ENCODE measurements at regions not wholly inside any gene's neighbourhood (a gene's known extent, or its start where the extent isn't known, plus 50 kb on each side); places are given as distances from the start of the nearest gene placed in this dataset.

DNA sequence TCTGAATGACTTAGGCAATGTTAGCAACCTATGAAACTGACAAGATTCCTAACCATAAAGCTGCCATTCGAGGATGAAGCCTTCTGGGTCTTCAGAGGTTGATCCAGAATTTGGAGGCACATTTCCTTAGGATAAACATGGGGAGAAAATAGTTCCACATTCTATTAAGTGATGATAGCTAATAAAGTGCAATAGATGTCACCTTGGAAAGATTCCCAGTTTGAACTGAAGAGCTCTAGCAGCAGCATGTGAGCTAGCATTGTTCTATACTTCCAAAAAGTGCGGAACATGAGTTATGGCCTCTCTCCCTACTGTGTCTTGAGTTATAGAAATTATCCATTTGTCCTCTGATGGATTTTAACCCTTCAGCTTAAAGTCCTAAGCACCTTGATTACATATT lies 991.4 kb upstream of the SLIT2 start (continued):
- TF ChIP-seq, protein P1, sequence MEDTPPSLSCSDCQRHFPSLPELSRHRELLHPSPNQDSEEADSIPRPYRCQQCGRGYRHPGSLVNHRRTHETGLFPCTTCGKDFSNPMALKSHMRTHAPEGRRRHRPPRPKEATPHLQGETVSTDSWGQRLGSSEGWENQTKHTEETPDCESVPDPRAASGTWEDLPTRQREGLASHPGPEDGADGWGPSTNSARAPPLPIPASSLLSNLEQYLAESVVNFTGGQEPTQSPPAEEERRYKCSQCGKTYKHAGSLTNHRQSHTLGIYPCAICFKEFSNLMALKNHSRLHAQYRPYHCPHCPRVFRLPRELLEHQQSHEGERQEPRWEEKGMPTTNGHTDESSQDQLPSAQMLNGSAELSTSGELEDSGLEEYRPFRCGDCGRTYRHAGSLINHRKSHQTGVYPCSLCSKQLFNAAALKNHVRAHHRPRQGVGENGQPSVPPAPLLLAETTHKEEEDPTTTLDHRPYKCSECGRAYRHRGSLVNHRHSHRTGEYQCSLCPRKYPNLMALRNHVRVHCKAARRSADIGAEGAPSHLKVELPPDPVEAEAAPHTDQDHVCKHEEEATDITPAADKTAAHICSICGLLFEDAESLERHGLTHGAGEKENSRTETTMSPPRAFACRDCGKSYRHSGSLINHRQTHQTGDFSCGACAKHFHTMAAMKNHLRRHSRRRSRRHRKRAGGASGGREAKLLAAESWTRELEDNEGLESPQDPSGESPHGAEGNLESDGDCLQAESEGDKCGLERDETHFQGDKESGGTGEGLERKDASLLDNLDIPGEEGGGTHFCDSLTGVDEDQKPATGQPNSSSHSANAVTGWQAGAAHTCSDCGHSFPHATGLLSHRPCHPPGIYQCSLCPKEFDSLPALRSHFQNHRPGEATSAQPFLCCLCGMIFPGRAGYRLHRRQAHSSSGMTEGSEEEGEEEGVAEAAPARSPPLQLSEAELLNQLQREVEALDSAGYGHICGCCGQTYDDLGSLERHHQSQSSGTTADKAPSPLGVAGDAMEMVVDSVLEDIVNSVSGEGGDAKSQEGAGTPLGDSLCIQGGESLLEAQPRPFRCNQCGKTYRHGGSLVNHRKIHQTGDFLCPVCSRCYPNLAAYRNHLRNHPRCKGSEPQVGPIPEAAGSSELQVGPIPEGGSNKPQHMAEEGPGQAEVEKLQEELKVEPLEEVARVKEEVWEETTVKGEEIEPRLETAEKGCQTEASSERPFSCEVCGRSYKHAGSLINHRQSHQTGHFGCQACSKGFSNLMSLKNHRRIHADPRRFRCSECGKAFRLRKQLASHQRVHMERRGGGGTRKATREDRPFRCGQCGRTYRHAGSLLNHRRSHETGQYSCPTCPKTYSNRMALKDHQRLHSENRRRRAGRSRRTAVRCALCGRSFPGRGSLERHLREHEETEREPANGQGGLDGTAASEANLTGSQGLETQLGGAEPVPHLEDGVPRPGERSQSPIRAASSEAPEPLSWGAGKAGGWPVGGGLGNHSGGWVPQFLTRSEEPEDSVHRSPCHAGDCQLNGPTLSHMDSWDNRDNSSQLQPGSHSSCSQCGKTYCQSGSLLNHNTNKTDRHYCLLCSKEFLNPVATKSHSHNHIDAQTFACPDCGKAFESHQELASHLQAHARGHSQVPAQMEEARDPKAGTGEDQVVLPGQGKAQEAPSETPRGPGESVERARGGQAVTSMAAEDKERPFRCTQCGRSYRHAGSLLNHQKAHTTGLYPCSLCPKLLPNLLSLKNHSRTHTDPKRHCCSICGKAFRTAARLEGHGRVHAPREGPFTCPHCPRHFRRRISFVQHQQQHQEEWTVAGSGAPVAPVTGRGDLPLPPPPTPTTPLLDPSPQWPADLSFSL (CRISPR knock-in tag; IDR thresholded peaks at IDR 0.05), result no peak

DNA sequence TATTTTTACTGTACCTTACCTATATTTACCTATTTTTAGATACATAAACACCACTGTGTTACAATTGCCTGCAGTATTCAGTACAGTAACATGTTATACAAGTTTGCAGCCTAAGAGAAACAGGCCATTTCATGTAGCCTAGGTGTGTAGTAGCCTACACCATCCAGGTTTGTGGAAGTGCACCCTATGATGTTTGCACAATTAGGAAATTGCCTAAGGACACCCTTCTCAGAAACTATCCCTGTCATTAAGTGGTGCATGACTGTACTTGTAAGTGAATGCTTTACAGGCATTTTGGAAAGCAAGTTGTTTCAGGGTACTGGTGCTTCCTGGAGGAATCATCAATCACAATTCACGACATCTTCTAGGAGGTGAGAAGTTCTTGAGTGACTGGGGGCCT lies 991.8 kb upstream of the SLIT2 start:
- BruUV-seq (replicated peaks), result no TSS peak
- 0% methylated on average over 1 of the region's 1 CpG for whole genome bisulfite sequencing (ENCODE audit: low lambda C conversion rate)
- Histone ChIP-seq H3K36me3 (replicated peaks in 1 of 2; ENCODE audit: control insufficient read depth in 1 of 2, insufficient read depth in 2 of 2, low read length in 2 of 2) (no peaks in the 10 kb centered on the region), H4K20me1 (ENCODE audit: insufficient read depth, low read length) (no peaks in the 10 kb centered on the region), H3K9ac (ENCODE audit: insufficient read depth, low read depth, low read length) (no peak overlapping the region), H3K4me1 (ENCODE audit: insufficient read depth, low read length) (no peaks in the 10 kb centered on the region), H3K4me3 (replicated peaks in 1 of 3; ENCODE audit: insufficient read depth in 1 of 3, low read depth in 2 of 3, low read length in 3 of 3) (no peak overlapping the region), H3K4me2 (ENCODE audit: low read depth, low read length) (no peak overlapping the region), H3K27ac (ENCODE audit: extremely low read length, insufficient read depth, low read length) (no peak overlapping the region), H2AFZ (ENCODE audit: low read length) (no peak overlapping the region), H3K9me3 (ENCODE audit: low read length) (peaks cover 92% of the 10 kb centered on the region), H3K79me2 (ENCODE audit: insufficient read depth, low read length) (no peaks in the 10 kb centered on the region), H3K27me3 (ENCODE audit: control insufficient read depth in 1 of 2, insufficient read depth in 2 of 2, low read length in 2 of 2) (no peaks in the 10 kb centered on the region)
- POLR2A ChIA-PET, result no interaction called here
- no peak for FAIRE-seq
- CTCF ChIA-PET (ENCODE audit: low intra/inter-chr PET ratio, low total read pairs), result no interaction called here
- TF ChIP-seq YEATS4 (CRISPR knock-in tag; IDR thresholded peaks at IDR 0.05; ENCODE audit: borderline replicate concordance), result no peak
- TF ChIP-seq ZSCAN30 (CRISPR knock-in tag; IDR thresholded peaks at IDR 0.05), result no peak
- no peak for TF ChIP-seq ZNF296 (CRISPR knock-in tag; conservative IDR thresholded peaks at IDR 0.05)
- no peak for TF ChIP-seq ZNF652 (CRISPR knock-in tag; IDR thresholded peaks at IDR 0.05; ENCODE audit: borderline replicate concordance, low read depth)
- TF ChIP-seq ARNT (IDR thresholded peaks at IDR 0.05), result no peak
- TF ChIP-seq SKI (IDR thresholded peaks at IDR 0.05; ENCODE audit: partially characterized antibody), result no peak
- TF ChIP-seq, protein P2, sequence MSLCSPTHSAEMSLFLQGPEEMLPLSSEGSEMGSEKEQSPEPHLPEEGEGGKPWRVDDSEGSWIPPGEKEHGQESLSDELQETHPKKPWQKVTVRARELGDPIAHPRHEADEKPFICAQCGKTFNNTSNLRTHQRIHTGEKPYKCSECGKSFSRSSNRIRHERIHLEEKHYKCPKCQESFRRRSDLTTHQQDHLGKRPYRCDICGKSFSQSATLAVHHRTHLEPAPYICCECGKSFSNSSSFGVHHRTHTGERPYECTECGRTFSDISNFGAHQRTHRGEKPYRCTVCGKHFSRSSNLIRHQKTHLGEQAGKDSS (CRISPR knock-in tag; IDR thresholded peaks at IDR 0.05; ENCODE audit: borderline replicate concordance, low read depth), result no peak
- DNase-seq (ENCODE audit: low spot score), result no peak
- intact Hi-C loops (cut with micrococcal nuclease; ENCODE audit: unreplicated experiment), result no loop called here
- in situ Hi-C loops (cut with HindIII; ENCODE audit: extremely low pct_ligation_motif_present, low pct_unique_long_range_greater_than_20kb), result no loop called here
- no peak for ATAC-seq

Data from HepG2 (cell line).